ENCODE measurements at regions not wholly inside any gene's neighbourhood (a gene's known extent, or its start where the extent isn't known, plus 50 kb on each side); places are given as distances from the start of the nearest gene placed in this dataset.

DNA sequence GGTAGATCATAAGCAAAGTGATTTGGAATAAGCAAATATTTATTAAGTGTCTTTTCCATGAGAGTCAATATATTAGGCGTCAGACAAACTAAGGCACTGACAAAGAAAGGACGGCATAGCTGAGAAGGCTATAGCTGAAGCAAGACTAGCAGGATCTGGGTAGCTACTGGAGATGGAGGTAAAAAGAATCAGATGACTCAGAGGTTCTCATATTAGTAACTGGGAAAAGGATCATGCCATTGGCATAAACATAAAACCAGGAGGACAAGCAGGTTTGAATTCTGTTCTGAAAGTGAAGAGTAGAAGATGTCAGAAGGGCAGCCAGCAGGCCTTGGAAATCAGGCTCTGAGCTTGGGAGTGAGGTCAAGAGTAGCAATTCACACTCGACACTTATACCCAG is 531.9 kb downstream of the PTPRC start:
- no peak for DNase-seq

DNA sequence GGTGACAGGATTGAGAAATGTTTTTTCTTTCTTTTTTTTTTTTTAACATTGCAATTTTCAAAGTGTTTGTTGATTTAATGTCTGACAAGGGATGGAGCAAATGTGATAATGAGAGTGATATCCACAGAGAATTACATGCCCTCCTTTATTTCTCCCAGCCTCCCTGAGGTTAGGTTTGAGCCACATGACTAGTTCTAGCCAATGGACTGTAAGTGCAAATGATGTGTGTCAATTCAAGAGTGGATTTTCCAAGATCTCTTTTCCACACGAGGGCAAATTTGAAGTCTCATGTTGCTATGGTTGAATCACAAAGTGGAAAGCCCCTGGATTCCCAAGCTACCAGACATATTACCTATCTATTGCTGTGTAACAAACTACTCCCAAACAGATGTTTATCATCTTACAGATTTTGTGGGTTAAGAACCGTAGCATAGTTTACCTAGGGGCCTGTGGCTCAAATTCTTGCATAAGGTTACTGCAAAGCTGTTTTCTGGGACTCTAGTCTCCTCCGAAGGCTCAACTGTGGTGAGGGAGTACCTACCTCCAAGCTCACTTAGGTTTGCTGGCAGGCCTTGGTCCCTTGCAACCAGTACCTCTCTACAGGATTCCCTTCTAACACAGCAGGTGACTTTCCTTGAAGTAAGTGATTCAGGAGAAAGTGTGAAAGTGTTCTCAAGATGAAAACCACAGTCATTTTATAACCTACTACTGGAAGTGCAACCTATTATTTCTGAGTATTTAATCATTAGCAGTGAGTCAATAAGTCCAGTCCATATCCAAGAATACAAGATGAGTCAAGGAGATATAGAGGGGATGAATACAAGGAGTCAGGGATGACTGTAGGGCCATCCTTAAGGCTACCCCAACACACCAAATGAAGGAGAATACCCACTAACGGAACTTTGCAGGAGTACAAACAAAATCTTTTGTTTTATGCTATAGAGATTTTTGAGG is 533.6 kb downstream of the PTPRC start:
- no peak for DNase-seq

GRCh38 chr1:199173356-199173755 is 534.5 kb downstream of the PTPRC start:
- no peak for DNase-seq

GRCh38 chr1:199174336-199174735 is 535.5 kb downstream of the PTPRC start:
- no peak for DNase-seq

DNA sequence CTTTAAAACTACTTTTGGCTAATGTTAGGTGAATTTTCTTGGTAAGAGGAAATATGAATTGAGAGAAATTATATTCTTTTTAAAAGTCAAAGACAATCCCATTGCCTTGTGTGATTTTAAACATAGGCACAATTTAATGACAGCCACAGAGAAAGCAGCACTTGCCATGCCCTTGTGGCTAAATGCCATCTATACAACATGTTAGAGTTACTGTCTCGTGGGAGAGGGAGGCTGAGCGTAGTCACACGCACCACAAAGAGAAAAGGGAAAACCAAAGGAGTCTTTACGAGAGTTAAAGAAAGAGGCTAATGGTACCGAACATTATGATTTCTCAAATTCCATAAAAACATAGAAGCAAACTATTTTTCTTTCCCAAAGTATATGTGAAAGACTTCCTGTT is 537.9 kb downstream of the PTPRC start:
- no peak for DNase-seq

DNA sequence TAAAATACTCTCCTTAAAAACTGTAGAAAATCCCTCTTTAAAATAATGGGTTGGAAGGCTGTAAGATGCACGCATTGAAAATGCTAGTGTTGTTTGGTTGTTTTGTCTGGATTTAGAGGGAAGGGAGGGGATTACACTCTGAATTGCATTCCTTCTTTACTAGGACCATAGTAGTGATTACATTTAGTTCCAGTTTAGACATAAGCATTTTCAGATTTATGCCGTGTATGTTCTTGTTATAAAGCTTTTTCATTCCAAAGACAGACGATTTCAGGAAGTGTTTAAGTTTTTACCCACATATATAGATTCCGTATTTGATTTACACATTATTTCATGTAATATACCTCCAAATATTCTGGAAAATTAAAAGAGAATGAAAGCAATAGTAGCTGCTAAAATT is 538.4 kb downstream of the PTPRC start:
- DNase-seq = no peak

- DNase-seq = no peak
These were observed 539.8 kb downstream of the PTPRC start for GRCh38 chr1:199178646-199179045.

GRCh38 chr1:199182186-199182843 is 543.5 kb downstream of the PTPRC start:
- no peak for DNase-seq

DNA sequence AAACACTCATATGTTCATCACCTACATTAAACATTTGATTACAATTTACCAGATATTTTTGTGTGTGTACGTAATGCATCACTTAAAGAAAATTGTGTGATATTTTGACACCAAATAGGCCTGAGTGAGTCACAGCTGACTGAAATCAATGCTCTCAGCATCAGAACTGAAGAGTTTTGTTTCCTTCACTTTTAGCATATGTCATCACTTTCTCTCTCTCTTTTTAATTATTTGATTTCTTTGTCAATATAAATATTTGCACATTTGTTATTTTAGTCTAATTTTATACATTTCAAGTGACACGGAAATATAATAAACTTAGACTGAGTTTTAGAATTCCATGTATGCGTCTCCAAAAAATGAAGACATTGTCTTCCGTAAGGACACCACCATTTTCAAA is 545.3 kb downstream of the PTPRC start:
- DNase-seq = no peak

- no peak for DNase-seq
These were observed 556.0 kb downstream of the PTPRC start for GRCh38 chr1:199194862-199195261.

GRCh38 chr1:199197695-199198094 is 558.9 kb downstream of the PTPRC start:
- no peak for DNase-seq

DNA sequence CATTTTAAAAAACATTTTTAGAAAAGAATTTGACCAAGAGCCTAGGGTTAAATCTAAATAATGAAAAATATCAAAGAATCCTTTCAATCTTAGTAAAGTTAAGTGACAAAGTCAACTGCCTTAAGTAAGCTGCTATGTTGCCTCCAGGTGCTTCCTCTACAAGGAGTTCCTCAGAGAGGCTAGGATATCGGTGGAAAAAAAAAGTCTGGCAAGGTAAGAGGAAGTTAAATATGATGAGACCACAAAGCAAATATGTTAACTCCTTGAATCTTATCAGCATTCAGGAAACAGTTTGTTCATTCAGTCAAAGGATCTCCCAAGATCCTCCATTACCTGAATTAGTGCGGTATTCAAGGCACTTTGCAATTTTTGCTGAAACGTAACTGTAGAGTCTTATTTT is 563.5 kb downstream of the PTPRC start:
- DNase-seq = no peak

DNA sequence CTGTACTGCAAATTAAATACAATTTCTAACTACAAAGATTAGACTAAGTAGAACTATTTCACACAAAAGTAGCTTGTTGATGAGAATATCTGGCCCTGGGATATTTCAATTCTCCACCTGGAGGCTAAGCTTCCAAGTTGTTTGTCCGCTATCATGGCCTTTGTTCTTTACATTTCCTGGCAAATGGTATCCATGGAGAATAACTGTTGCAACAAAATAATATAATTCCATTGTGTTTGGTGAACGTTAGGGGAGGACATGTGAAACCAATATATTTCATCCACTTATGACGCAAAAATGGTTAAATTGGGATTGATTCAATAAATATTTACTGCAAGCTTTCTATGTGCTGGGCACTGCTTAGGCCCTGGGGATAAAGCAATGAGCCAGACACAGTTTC is 565.4 kb downstream of the PTPRC start:
- DNase-seq = no peak

DNA sequence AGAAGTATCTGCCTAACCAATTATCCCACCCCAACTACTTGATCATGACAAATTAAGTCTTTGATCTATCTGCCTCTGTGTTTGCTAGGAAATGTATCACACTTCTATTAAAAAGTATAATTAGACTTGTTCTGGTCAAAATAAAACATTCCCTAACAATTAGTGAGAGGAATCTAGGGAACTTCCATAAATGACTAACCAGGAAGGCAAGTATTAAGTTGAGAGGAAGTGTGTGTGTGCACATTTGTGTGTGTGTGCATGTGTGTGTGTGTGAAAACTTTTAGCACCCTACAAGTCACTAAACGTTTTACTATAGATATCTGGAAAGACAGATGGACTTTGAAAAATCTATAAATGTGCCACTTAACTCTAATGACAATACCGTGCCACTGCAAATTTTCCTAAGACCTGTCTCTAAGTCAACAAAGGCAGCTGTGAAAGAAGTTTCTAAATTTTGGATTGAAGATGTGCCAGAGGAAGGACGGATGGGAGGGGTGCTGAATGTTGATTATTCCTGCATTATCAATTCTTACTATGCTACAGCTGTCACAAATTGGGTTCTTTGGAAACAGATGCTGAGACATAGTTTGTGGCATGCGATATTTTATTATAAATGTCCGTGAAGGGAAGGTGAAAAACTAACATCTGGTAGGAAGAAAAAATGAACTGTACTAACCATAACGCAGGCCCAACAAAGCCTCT is 567.1 kb downstream of the PTPRC start:
- DNase-seq = no peak

DNA sequence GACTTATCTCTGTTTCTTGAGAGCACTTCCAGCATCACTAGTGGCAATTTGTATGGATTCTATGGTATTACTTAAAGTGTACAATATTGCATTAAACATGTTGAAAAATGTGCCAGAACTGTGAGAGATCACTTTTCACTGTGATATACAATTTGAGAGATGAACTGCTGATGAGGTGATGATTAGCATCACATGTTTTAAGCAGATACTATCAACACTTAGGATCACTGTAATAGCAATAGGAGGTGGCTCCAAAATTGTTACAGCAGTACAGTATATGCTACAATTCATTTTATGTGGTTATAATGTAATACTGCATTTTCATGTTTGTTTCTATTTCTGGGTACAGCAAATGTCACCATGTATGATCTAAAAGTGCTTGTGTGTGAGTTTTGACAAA is 570.0 kb downstream of the PTPRC start:
- DNase-seq = no peak

DNA sequence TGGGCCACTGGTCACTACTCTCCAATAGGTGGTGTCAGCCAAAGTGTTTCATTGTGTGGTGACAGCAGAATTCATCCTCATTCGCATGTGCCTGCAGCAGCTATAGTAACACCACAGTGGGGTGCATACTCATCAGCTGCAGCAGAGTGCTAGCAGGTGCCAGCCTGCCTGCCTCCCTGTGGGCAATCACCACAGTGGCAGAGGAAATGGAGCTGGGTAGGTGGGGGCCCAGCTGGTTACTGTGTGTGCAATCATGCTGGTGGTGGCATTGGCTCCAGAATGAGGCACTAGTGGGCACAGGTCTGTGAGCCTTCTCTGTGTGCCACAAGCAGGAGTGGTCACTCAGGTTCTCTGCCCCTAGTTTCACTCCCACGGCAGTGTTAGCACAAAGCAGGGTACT is 579.2 kb downstream of the PTPRC start:
- no peak for DNase-seq

- DNase-seq = no peak
These were observed 579.7 kb downstream of the PTPRC start for GRCh38 chr1:199218533-199218932.

DNA sequence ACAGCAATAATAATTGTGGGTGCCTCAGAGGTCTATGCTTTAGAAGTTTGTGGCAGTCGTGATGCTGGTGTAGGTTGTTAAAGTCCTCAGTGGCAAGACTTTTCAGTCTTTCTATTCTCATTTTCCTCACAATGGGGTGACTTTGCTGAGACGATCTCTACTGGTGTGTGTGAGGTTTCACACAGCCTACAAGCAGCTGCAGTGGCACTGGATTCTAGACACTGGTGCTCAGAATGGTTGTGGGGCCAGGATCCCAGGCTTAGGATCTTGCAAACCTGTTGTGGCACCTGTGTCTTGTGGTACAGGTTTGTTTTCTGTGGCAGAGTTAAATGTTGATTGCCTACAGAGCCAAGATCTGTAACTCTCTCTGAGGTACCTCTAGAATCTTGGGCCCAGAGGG is 581.2 kb downstream of the PTPRC start:
- DNase-seq = no peak

DNA sequence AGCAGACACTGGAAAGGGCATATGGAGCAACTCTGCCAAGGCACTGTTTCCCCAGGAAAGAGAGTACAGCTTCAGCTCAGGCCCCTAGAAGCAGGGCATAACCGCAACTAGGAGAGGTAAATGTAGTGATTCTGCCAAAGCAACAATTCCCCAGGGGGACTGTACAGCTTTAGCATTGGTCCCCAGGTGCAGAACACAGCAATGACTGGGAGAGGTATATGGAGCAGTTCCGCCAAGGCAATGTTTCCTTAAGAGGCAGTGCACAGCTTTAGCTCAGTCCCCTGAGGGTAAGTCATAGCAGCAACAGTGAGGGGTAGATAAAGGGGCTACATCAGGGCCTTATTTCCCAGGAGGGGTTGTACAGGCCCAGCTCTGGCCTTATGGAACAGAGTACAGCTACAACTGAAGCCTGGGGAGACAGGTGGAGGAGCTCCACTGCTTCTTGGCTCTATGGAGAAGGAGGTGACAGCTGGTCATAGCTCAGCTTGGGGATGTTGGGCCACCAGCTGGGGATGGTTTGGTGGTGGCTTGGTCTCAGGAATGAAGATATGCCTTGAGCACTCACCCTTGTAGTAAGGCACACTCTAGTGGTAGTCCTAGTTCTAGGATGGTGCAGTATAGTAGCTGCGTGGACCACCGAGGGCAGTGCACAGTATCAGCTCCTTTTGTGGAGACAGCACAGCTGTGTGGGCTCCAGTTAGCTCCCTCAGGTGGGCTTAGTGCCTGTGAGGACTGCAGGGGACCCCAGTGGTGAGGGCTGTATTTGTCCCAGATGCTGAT is 582.7 kb downstream of the PTPRC start:
- DNase-seq = no peak

DNA sequence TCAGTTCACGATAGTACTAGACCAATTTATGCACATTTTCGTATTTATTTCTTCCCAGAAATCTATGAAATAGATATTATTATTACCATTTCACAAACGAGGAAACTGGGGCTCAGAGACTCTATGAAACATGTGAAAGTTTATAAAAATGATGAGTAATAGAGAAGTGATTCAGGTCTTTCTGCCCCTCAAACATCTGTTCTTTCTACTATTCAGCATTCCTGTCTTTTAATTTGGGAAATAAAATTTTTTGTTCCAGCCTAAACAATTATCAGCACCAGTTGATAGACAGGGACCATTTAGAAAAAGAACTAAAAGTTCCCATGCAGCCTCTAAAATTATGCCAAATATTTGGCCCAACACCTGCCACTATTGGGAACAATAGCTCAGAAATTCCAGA is 585.1 kb downstream of the PTPRC start:
- no peak for DNase-seq

- DNase-seq = no peak
These were observed 587.3 kb downstream of the PTPRC start for GRCh38 chr1:199226163-199226562.

GRCh38 chr1:199242147-199242546 is 603.3 kb downstream of the PTPRC start:
- DNase-seq = no peak

- no peak for DNase-seq
These were observed 603.8 kb downstream of the PTPRC start for GRCh38 chr1:199242601-199243000.

Data from eye (tissue), 1 donor.